Stomach (tissue), 4 donors: ENCODE measurements at regions not wholly inside any gene's neighbourhood (a gene's known extent, or its start where the extent isn't known, plus 50 kb on each side); places are given as distances from the start of the nearest gene placed in this dataset.

Experiments used
- POLR2AphosphoS5 ChIP-seq, 3 donors: sonication (generic); formaldehyde crosslinking; IDR thresholded peaks; one replicate each; pipeline ENCODE4 v1.6.1; 2016; ENCODE audit warnings: antibody characterized with exemption in 3 of 3
- TF ChIP-seq, protein P1 (sequence below), 7 experiments: fragments of 450-650 bp in 4 of 7; fragments of 200-600 bp in 3 of 7; sonication (generic) in 3 of 7; IDR thresholded peaks; one replicate each; pipeline ENCODE4 v1.5.1; 2016 to 2019; ENCODE audit warnings: antibody characterized with exemption in 7 of 7, control low read depth in 2 of 7, mild to moderate bottlenecking in 1 of 7

DNA sequence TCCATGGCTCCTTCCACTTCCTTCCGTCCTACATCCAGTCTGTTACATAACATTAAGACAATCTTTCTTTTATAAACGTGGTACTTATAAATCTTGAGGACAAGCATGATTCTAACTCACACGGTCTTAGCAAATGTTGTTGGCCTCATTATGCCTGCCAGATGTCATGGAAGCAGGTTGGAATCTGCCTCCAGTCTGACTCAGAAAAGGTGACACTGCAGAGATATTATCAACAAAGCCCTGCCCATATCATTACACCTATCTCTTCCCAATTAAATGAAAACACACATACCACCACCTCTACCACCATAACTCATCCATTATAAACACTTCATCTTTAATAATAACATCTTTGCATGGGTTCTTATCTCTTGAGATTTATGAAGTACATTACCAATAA, 334.7 kb upstream of the CHAC2 start:
- TF ChIP-seq, protein P1, sequence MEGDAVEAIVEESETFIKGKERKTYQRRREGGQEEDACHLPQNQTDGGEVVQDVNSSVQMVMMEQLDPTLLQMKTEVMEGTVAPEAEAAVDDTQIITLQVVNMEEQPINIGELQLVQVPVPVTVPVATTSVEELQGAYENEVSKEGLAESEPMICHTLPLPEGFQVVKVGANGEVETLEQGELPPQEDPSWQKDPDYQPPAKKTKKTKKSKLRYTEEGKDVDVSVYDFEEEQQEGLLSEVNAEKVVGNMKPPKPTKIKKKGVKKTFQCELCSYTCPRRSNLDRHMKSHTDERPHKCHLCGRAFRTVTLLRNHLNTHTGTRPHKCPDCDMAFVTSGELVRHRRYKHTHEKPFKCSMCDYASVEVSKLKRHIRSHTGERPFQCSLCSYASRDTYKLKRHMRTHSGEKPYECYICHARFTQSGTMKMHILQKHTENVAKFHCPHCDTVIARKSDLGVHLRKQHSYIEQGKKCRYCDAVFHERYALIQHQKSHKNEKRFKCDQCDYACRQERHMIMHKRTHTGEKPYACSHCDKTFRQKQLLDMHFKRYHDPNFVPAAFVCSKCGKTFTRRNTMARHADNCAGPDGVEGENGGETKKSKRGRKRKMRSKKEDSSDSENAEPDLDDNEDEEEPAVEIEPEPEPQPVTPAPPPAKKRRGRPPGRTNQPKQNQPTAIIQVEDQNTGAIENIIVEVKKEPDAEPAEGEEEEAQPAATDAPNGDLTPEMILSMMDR (IDR thresholded peaks at IDR 0.05): no peak
- TF ChIP-seq POLR2AphosphoS5 (IDR thresholded peaks at IDR 0.05): no peak
